IMR-90 (cell line): ENCODE measurements at regions not wholly inside any gene's neighbourhood (a gene's known extent, or its start where the extent isn't known, plus 50 kb on each side); places are given as distances from the start of the nearest gene placed in this dataset.

ENCODE experiments used
- ATAC-seq: fragments of 200-7000 bp; cut with Tn5 transposase; 2 replicates; pipeline ENCODE4 v1.9.1; 2020; ENCODE audit warnings: low read depth, mild to moderate bottlenecking, moderate library complexity
- BruUV-seq: library from RNA; stranded (reverse); fragments of 400-500 nt; replicated peaks from 2 replicates; lab custom pipeline; 2021; lab: Mats Ljungman, UMichigan
- CTCF ChIA-PET: fragments of 300-600 bp; formaldehyde crosslinking; extraction: SDS; loops from one replicate; lab custom pipeline; 2021; ENCODE audit warnings: antibody characterized with exemption; lab: Yijun Ruan, JAX
- POLR2A ChIA-PET: fragments of 300-600 bp; sonication (Branson Sonifier 250); formaldehyde crosslinking; loops from one replicate; lab custom pipeline; 2022; ENCODE audit warnings: antibody characterized with exemption; ENCODE audit not compliant: unreplicated experiment; lab: Charles Lee
- DNase-seq: peaks from one replicate; pipeline ENCODE4 v3.0.0; 2013
- H2AFZ ChIP-seq: replicated peaks from 2 replicates; pipeline ENCODE3; 2013; ENCODE audit warnings: low read length, mild to moderate bottlenecking; ENCODE audit not compliant: poor library complexity
- H2AK5ac ChIP-seq: 2 replicates; pipeline ENCODE4 v1.6.1; 2013; ENCODE audit warnings: low read depth, low read length, inconsistent platforms
- H2AK9ac ChIP-seq: replicated peaks from 2 replicates; pipeline ENCODE3; 2013; ENCODE audit warnings: mild to moderate bottlenecking, low read depth, low read length, moderate library complexity; ENCODE audit not compliant: poor library complexity
- H2BK120ac ChIP-seq: 2 replicates; pipeline ENCODE4 v1.6.1; 2013; ENCODE audit warnings: low read depth, low read length, inconsistent platforms
- H2BK15ac ChIP-seq: 3 replicates; pipeline ENCODE4 v1.6.1; 2013; ENCODE audit warnings: low read depth, low read length, inconsistent platforms
- H2BK20ac ChIP-seq: 2 replicates; pipeline ENCODE4 v1.6.1; 2013; ENCODE audit warnings: low read depth, mild to moderate bottlenecking, inconsistent platforms, low read length, moderate library complexity
- H2BK5ac ChIP-seq: 2 replicates; pipeline ENCODE4 v1.6.1; 2013; ENCODE audit warnings: mild to moderate bottlenecking, low read depth, low read length, inconsistent platforms; ENCODE audit not compliant: poor library complexity, severe bottlenecking
- H3K14ac ChIP-seq: replicated peaks from 2 replicates; pipeline ENCODE4 v1.6.1; 2013; ENCODE audit warnings: low read depth, low read length, inconsistent platforms
- H3K18ac ChIP-seq: 2 replicates; pipeline ENCODE4 v1.6.1; 2013; ENCODE audit warnings: low read depth, low read length, control low read depth
- H3K23ac ChIP-seq: 2 replicates; pipeline ENCODE4 v1.6.1; 2013; ENCODE audit warnings: low read depth, low read length, inconsistent platforms
- H3K27ac ChIP-seq: 2 replicates; pipeline ENCODE4 v1.5.1; 2013; ENCODE audit warnings: mild to moderate bottlenecking, control low read depth, low read length; ENCODE audit not compliant: insufficient read depth
- H3K27me3 ChIP-seq: 2 replicates; pipeline ENCODE4 v1.6.1; 2013; ENCODE audit warnings: low read length; ENCODE audit not compliant: control insufficient read depth, insufficient read depth
- H3K36me3 ChIP-seq: 2 replicates; pipeline ENCODE4 v1.6.1; 2013; ENCODE audit warnings: low read length, mixed read lengths; ENCODE audit not compliant: control insufficient read depth, insufficient read depth
- H3K4ac ChIP-seq: 2 replicates; pipeline ENCODE4 v1.6.1; 2013; ENCODE audit warnings: low read depth, low read length, inconsistent platforms
- H3K4me1 ChIP-seq: 2 replicates; pipeline ENCODE4 v1.6.1; 2013; ENCODE audit warnings: low read length, mixed read lengths; ENCODE audit not compliant: control insufficient read depth, insufficient read depth
- H3K4me2 ChIP-seq: 2 replicates; pipeline ENCODE4 v1.6.1; 2013; ENCODE audit warnings: low read depth, mild to moderate bottlenecking, control low read depth, low read length, moderate library complexity
- H3K4me3 ChIP-seq: 2 replicates; pipeline ENCODE4 v1.5.1; 2013; ENCODE audit warnings: low read depth, mild to moderate bottlenecking, control low read depth, low read length, moderate library complexity; ENCODE audit not compliant: insufficient read depth
- H3K56ac ChIP-seq: 2 replicates; pipeline ENCODE4 v1.6.1; 2013; ENCODE audit warnings: low read length, inconsistent platforms; ENCODE audit not compliant: insufficient read depth; ENCODE audit errors: extremely low read depth
- H3K79me1 ChIP-seq, 2 experiments: 2 replicates each; pipeline ENCODE4 v1.6.1; 2013; ENCODE audit warnings: low read length in 2 of 2, inconsistent platforms in 1 of 2, low read depth in 1 of 2
- H3K9ac ChIP-seq: 2 replicates; pipeline ENCODE4 v1.6.1; 2013; ENCODE audit warnings: low read depth, low read length, control low read depth
- H3K9me1 ChIP-seq: 2 replicates; pipeline ENCODE4 v1.6.1; 2013; ENCODE audit warnings: low read length, inconsistent platforms; ENCODE audit not compliant: insufficient read depth
- H3K9me3 ChIP-seq: 2 replicates; pipeline ENCODE4 v1.6.1; 2013; ENCODE audit warnings: low read length; ENCODE audit not compliant: control insufficient read depth, insufficient read depth
- H4K20me1 ChIP-seq: 2 replicates; pipeline ENCODE4 v1.6.1; 2013; ENCODE audit warnings: low read length, inconsistent platforms; ENCODE audit not compliant: insufficient read depth
- H4K5ac ChIP-seq: 2 replicates; pipeline ENCODE4 v1.6.1; 2013; ENCODE audit warnings: mild to moderate bottlenecking, low read depth, low read length, control low read depth
- H4K8ac ChIP-seq, 2 experiments: 2 replicates each; pipeline ENCODE4 v1.6.1; 2013; ENCODE audit warnings: low read depth in 2 of 2, low read length in 2 of 2, control low read depth in 1 of 2, inconsistent platforms in 1 of 2
- H4K91ac ChIP-seq: 2 replicates; pipeline ENCODE4 v1.6.1; 2013; ENCODE audit warnings: low read depth, low read length, inconsistent platforms; ENCODE audit not compliant: insufficient read depth
- MAFK ChIP-seq: IDR thresholded peaks from 2 replicates; pipeline ENCODE4 v1.6.1; 2012; ENCODE audit warnings: low read depth, low read length, improper control_type of control experiment
- MAZ ChIP-seq: IDR thresholded peaks from 2 replicates; pipeline ENCODE4 v1.6.1; 2012; ENCODE audit warnings: low read depth, mild to moderate bottlenecking, low read length, improper control_type of control experiment, moderate library complexity, borderline replicate concordance
- RAD21 ChIP-seq: IDR thresholded peaks from 2 replicates; pipeline ENCODE4 v1.6.1; 2012; ENCODE audit warnings: low read length, improper control_type of control experiment
- RCOR1 ChIP-seq: IDR thresholded peaks from 2 replicates; pipeline ENCODE4 v1.6.1; 2012; ENCODE audit warnings: mild to moderate bottlenecking, low read length, improper control_type of control experiment; ENCODE audit not compliant: insufficient replicate concordance
- dilution Hi-C: fragments of 300-500 bp; cut with HindIII; formaldehyde crosslinking; loops from one replicate; pipeline ENCODE4 v1.14.3; 2018; ENCODE audit warnings: low sequenced_read_pairs; ENCODE audit not compliant: unreplicated experiment
- in situ Hi-C: fragments of 300-500 bp; cut with MboI; formaldehyde crosslinking; loops from 3 replicates; pipeline ENCODE4 v1.14.3; 2019; ENCODE audit warnings: low sequenced_read_pairs, inconsistent platforms, mixed read lengths
- intact Hi-C: fragments of 100-400 bp; cut with micrococcal nuclease; formaldehyde crosslinking; loops from 2 replicates; pipeline ENCODE4 v1.10.0; 2022
- TF ChIP-seq, protein P1 (sequence below): fragments of 150-350 bp; IDR thresholded peaks from 2 replicates; pipeline ENCODE4 v1.6.1; 2017; ENCODE audit warnings: mild to moderate bottlenecking, antibody characterized with exemption, low read length, low read depth

DNA sequence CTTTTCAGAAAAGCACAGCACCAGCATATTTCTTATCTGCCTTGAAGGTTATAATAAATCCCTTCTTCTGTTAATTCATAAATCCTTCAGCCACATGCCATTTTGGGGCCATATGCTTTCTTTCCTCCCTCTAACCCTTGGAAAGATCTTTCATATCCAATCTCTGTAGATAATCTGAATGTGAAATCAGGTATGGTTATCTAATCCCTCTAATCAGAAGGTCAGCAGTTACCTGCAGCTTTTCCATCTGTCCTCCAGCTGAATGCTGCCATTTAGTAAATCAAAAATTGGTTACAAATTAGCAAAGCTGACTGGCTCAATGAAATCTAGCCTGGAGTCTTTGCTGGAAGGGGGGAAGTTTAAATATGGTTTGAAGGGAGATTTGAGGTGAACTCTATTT is 230.5 kb downstream of the PIK3C3 start:
- no peaks in the 10 kb centered on the region for H3K36me3 ChIP-seq
- POLR2A ChIA-PET, result no interaction called here
- intact Hi-C loops (no loop called here), dilution Hi-C loops (no loop called here), in situ Hi-C loops (no loop called here)
- BruUV-seq, result no TSS peak
- no peak overlapping the region for H3K4me2 ChIP-seq
- no peak overlapping the region for H4K8ac ChIP-seq
- H3K27me3 ChIP-seq, result no peaks in the 10 kb centered on the region; the same call in 1 of the 2 replicates
- H3K9ac ChIP-seq, result no peak overlapping the region
- TF ChIP-seq MAZ, result no peak
- TF ChIP-seq, protein P1, sequence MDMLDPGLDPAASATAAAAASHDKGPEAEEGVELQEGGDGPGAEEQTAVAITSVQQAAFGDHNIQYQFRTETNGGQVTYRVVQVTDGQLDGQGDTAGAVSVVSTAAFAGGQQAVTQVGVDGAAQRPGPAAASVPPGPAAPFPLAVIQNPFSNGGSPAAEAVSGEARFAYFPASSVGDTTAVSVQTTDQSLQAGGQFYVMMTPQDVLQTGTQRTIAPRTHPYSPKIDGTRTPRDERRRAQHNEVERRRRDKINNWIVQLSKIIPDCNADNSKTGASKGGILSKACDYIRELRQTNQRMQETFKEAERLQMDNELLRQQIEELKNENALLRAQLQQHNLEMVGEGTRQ, result no peak
- TF ChIP-seq RAD21, result no peak
- no peak for TF ChIP-seq MAFK
- TF ChIP-seq RCOR1, result no peak
- no peak overlapping the region for H2AK5ac ChIP-seq
- no peaks in the 10 kb centered on the region; the same call in 1 of the 2 replicates for H3K9me3 ChIP-seq
- no peak overlapping the region for H3K4ac ChIP-seq
- DNase-seq (no peak), ATAC-seq (no peak)
- H3K14ac ChIP-seq, result no peak overlapping the region
- H2AK9ac ChIP-seq, result no peak overlapping the region
- H4K20me1 ChIP-seq, result no peaks in the 10 kb centered on the region
- no peak overlapping the region for H4K91ac ChIP-seq
- no peak overlapping the region for H2BK15ac ChIP-seq
- H3K56ac ChIP-seq, result no peak overlapping the region
- H2BK5ac ChIP-seq, result no peak overlapping the region
- no peak overlapping the region for H3K27ac ChIP-seq
- no peak overlapping the region for H3K23ac ChIP-seq
- H3K18ac ChIP-seq, result no peak overlapping the region
- H3K4me1 ChIP-seq, result peaks cover 2% of the 10 kb centered on the region; the same call in 1 of the 2 replicates
- no peak overlapping the region for H3K4me3 ChIP-seq
- CTCF ChIA-PET, result interaction anchor here (0.6 kb wide), 1 partner anchor 436 kb away, joined by 4 read pairs; no protein-coding TSS in a partner anchor
- H4K5ac ChIP-seq, result no peak overlapping the region
- H2AFZ ChIP-seq, result no peak overlapping the region
- H2BK20ac ChIP-seq, result no peak overlapping the region
- H2BK120ac ChIP-seq, result no peak overlapping the region
- H3K9me1 ChIP-seq, result 0 out of 2 replicates have a peak, but pooled peaks cover 3% of the 10 kb centered on the region
- no peaks in the 10 kb centered on the region for H3K79me1 ChIP-seq
